ENCODE measurements at regions not wholly inside any gene's neighbourhood (a gene's known extent, or its start where the extent isn't known, plus 50 kb on each side); places are given as distances from the start of the nearest gene placed in this dataset.

- TF ChIP-seq EP300 (IDR thresholded peaks at IDR 0.05; ENCODE audit: borderline replicate concordance in 1 of 2, control insufficient read depth in 1 of 2, low read depth in 2 of 2, low read length in 2 of 2), result peak; percentile 30 to 88; a peak in 3 of 4 replicates
- TF ChIP-seq ZSCAN29 (IDR thresholded peaks at IDR 0.05), result no peak
- peak in 1 of 2 experiments; percentile 52; a peak in 2 of 4 replicates for TF ChIP-seq IKZF2 (IDR thresholded peaks at IDR 0.05)
- no peak for TF ChIP-seq SIN3A (IDR thresholded peaks at IDR 0.05; ENCODE audit: low read depth, low read length)
Measured at GRCh38 chr1:219090607-219091006, 83.1 kb upstream of the LYPLAL1 start (continued).

GRCh38 chr1:219092206-219092605 is 81.5 kb upstream of the LYPLAL1 start:
- no peaks in the 10 kb centered on the region for H3K79me2 ChIP-seq (ENCODE audit: control insufficient read depth, insufficient read depth, low read length)
- FAIRE-seq (peak; percentile 23), ATAC-seq (no peak), DNase-seq (ENCODE audit: low read depth, low spot score) (no peak)
- no peaks in the 10 kb centered on the region for H4K20me1 ChIP-seq (ENCODE audit: control insufficient read depth, insufficient read depth)
- H3K27me3 ChIP-seq (replicated peaks in 1 of 2; ENCODE audit: control insufficient read depth in 2 of 2, insufficient read depth in 2 of 2, low read length in 1 of 2), result no peaks in the 10 kb centered on the region
- H3K4me2 ChIP-seq (ENCODE audit: control insufficient read depth, insufficient read depth), result no peak overlapping the region
- POLR2A ChIA-PET, result interaction anchor here (1.5 kb wide), 1 partner anchor 81 kb away, joined by 3 read pairs; the partner anchor contains the start of gene LYPLAL1
- CTCF ChIA-PET, result no interaction called here
- no peak overlapping the region for H3K4me3 ChIP-seq
- BruUV-seq (replicated peaks), result no TSS peak
- TF ChIP-seq ZNF687 (IDR thresholded peaks at IDR 0.05), result no peak
- no peak for TF ChIP-seq ASH2L (IDR thresholded peaks at IDR 0.05; ENCODE audit: borderline replicate concordance, low read depth)
- no peak for TF ChIP-seq MEF2A (IDR thresholded peaks at IDR 0.05; ENCODE audit: insufficient read depth, low read depth, low read length)
- TF ChIP-seq NFYA (IDR thresholded peaks at IDR 0.05; ENCODE audit: borderline replicate concordance, low read depth, low read length), result no peak
- TF ChIP-seq CBX5 (IDR thresholded peaks at IDR 0.05; ENCODE audit: low read depth), result no peak
- TF ChIP-seq MLLT1 (IDR thresholded peaks at IDR 0.05), result no peak
- no peak for TF ChIP-seq EGR1 (IDR thresholded peaks at IDR 0.05; ENCODE audit: borderline replicate concordance in 1 of 2, low read depth in 2 of 2, low read length in 2 of 2)
- SMC1A ChIA-PET (ENCODE audit: uncharacterized antibody, unreplicated experiment), result interaction anchor here (1.4 to 1.5 kb wide), 2 partner anchors 15 to 83 kb away, joined by 3 to 6 read pairs; no protein-coding TSS in a partner anchor
- intact Hi-C loops (cut with micrococcal nuclease; ENCODE audit: unreplicated experiment) (loop anchor here (5.0 kb wide), 1 partner anchor 40 kb away; no protein-coding TSS in a partner anchor), in situ Hi-C loops (cut with MboI) (no loop called here)
- no peak overlapping the region for H3K27ac ChIP-seq (ENCODE audit: control insufficient read depth, insufficient read depth)
- RAD21 ChIA-PET (ENCODE audit: unreplicated experiment), result no interaction called here
- no peak overlapping the region for H3K9ac ChIP-seq (ENCODE audit: control insufficient read depth, insufficient read depth, low read length)
- WGBS (ENCODE audit: insufficient coverage, insufficient replicate concordance, low lambda C conversion rate, missing lambda C conversion rate), result 96% methylated on average over 1 of the region's 1 CpG
- H3K4me1 ChIP-seq (ENCODE audit: control insufficient read depth, insufficient read depth, low read length), result peaks cover 21% of the 10 kb centered on the region
- H3K9me3 ChIP-seq (replicated peaks; ENCODE audit: control insufficient read depth, insufficient read depth, low read length), result no peaks in the 10 kb centered on the region; the same call in 1 of the 3 replicates
- H2AFZ ChIP-seq (ENCODE audit: control insufficient read depth, low read depth, low read length), result no peak overlapping the region
- H3K36me3 ChIP-seq (ENCODE audit: control insufficient read depth in 2 of 2, insufficient read depth in 2 of 2, low read length in 1 of 2), result no peaks in the 10 kb centered on the region

Measured in GM12878 (cell line).